NK-92 (cell line): ENCODE measurements at regions not wholly inside any gene's neighbourhood (a gene's known extent, or its start where the extent isn't known, plus 50 kb on each side); places are given as distances from the start of the nearest gene placed in this dataset.

Experiments
- DNase-seq: peaks from one replicate; lab custom pipeline; 2025; ENCODE audit not compliant: unreplicated experiment; lab: John Stamatoyannopoulos, UW

GRCh38 chr2:64850642-64851041 is 138.6 kb upstream of the SLC1A4 start:
- DNase-seq: no peak

GRCh38 chr2:64852771-64853241 is 136.4 kb upstream of the SLC1A4 start:
- DNase-seq: no peak

GRCh38 chr2:64853306-64853705 is 135.9 kb upstream of the SLC1A4 start:
- DNase-seq: no peak

GRCh38 chr2:64853894-64854293 is 135.3 kb upstream of the SLC1A4 start:
- no peak for DNase-seq

DNA sequence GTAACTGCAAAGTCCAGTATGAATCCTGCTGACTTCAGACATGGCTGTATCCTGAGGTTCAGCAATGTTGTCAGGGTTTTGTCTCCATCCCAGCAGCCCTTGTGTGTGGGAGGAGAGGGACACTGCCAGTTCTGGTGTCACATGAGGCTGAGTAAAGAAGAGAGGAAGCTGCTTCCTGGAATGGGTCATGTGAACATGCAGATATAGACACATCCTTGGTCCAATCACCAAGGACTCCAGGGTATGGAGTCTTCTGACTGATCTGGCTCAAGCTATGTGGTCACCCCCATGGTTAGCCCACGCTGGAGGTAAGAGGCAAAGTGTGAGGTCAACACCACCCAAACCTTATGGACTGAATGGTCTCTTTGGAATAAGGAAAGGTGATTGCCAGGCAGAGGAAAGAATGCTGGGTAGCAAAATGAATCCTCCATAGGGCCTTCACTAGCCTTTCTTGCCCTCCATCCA is 134.4 kb upstream of the SLC1A4 start:
- DNase-seq: no peak

- no peak for DNase-seq
Measured at GRCh38 chr2:64857581-64858471, 131.4 kb upstream of the SLC1A4 start.

DNA sequence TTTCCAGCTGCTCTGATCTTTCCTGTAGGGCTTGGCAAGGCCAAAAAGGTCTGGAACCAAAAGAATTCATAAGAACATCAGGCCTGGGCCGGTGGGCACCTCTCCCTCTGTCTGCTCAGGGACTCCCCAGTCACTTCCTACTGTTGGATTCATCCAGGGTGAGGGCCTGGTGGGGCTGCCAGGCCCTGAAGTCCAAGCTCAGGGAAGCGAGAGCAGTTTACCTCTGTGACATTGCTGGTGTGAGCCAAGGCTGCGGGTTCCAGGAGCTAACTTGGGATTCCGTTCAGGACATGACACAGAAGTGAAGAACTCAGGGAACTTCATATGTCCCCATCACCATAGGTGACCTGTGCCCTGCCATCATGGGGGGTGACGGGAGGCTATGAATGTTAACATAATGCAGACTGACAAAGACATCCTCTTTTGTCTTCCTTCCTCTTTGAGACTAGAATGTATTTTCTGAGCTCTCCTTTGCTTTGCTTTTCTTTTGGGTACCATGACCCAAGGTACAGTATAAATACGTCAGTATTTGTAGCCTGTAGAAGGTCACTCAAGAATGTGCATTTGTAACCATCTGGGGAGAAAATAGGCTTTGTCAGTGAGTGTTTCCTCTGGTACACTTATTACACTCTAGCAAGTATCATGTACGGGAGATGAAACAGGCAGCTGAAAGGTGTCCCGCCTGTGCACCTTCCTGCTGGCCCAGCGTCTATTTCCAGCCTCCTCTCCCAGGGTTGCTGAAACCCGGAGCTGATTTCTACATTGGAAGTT is 130.5 kb upstream of the SLC1A4 start:
- no peak for DNase-seq

GRCh38 chr2:64859312-64860212 is 129.6 kb upstream of the SLC1A4 start:
- DNase-seq: no peak

DNA sequence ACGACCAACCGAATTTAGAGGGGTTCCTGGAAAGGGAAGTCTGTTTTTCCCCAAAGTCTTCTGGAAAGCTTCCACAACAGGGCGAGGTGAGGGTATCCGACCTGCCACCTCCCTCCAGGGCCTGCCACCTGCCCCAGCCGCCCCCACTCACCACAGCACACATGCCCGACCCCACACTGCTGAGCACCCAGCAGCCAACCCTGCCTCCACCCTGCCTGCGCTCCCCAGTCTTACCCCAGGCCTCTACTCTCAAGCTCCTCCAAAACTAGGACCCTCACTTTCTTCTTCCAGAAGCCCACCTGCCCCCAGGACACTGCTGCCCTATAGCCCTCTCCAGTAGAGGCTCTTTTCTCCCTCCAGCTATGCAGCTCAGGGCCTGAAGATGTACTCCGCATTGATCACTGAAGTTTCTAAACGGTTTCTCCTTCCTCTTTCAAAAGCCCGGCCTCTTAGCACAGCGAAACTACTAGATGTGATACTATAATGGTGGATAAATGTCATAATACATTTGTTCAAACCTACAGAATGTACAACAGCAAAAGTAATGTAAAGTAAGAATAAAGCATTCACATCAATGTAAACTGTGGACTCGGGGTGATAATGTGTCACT is 128.8 kb upstream of the SLC1A4 start:
- DNase-seq: no peak

GRCh38 chr2:64860936-64861335 is 128.3 kb upstream of the SLC1A4 start:
- DNase-seq: no peak

DNA sequence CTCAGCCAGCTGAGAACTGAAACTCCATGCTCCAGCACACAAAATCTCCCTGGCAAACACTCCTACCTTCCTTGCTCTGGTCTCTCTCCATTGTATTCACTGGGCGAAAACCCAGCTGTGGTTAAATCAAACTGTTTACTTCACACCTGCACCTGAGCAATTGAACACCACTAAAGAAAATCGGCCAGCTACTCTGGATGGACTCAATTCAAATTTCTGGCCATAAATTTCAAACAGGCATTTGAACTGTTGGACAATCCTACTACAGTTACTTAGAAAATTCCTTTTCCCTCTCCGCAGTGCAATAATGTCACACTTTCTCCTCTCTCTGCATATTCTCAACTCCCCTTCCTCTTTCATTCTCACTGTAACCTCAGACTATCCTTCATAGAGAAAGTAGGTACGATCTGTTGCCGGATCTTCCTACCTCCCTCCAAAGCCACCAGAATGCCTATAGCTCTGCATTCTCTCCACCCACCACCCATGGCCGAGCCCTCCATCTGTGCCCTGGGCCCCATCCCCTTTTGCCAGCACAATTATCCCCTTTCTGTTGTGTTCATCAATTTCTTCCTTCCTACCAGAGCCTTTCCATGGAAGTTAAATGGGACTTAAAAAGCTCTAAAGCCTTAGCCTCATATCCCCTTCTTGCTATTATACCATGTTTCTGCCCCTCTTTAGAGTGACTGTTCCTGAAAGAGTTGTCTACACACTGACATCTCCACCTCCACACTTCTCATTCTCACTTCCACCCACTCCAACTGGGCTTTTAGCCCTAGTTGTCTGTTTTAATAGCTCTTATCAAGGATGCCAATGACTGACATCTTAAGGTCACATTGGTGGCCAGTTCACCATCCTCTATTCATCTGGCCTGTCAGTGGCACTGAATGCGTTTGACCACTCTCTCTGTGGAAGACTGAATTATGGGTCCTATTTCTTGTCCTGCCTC is 127.5 kb upstream of the SLC1A4 start:
- no peak for DNase-seq

- DNase-seq: no peak
Measured at GRCh38 chr2:64862623-64863022, 126.6 kb upstream of the SLC1A4 start.

- DNase-seq: no peak
Measured at GRCh38 chr2:64863097-64863820, 125.9 kb upstream of the SLC1A4 start.

- no peak for DNase-seq
Measured at GRCh38 chr2:64865073-64865830, 123.9 kb upstream of the SLC1A4 start.

GRCh38 chr2:64865831-64866345 is 123.3 kb upstream of the SLC1A4 start:
- no peak for DNase-seq

DNA sequence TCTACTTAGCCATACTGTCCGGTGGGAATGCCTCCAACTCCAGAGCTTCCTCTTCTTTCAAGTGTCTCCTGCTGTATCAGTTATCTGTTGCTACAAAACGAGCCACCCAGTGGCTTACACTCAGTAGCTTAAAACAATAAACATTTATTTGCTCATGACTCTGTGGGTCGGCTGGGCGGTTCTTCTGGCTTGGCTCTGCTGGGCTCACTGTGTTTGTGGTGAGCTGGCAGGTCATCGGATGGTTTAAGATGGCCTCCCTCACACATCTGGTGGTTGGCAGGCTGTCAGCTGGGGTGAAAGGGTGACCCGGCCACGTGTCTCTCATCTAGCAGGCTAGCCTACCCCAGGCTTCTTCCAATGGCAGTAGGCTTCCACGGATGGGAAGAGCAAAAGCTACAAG is 122.4 kb upstream of the SLC1A4 start:
- no peak for DNase-seq

- DNase-seq: no peak
Measured at GRCh38 chr2:64867253-64867996, 121.8 kb upstream of the SLC1A4 start.
